ENCODE measurements at regions not wholly inside any gene's neighbourhood (a gene's known extent, or its start where the extent isn't known, plus 50 kb on each side); places are given as distances from the start of the nearest gene placed in this dataset.

- Histone ChIP-seq H3K27ac (ENCODE audit: low read length) (no peak overlapping the region), H2AFZ (ENCODE audit: low read depth, low read length) (no peak overlapping the region), H3K36me3 (replicated peaks; ENCODE audit: low read depth, low read length) (no peaks in the 10 kb centered on the region), H3K27me3 (ENCODE audit: low read depth, low read length) (no peaks in the 10 kb centered on the region), H3K4me2 (ENCODE audit: low read length) (no peak overlapping the region), H4K20me1 (ENCODE audit: insufficient read depth, low read length) (no peaks in the 10 kb centered on the region), H3K4me3 (ENCODE audit: low read length) (no peak overlapping the region), H3K9me3 (ENCODE audit: insufficient read depth, low read length) (no peaks in the 10 kb centered on the region), H3K9ac (ENCODE audit: low read length) (no peak overlapping the region), H3K79me2 (ENCODE audit: low read length) (no peaks in the 10 kb centered on the region), H3K4me1 (ENCODE audit: low read length) (no peaks in the 10 kb centered on the region)
- TF ChIP-seq CTCF (IDR thresholded peaks at IDR 0.05; ENCODE audit: low read depth, low read length) (no peak), EZH2phosphoT487 (IDR thresholded peaks at IDR 0.05; ENCODE audit: low read depth) (no peak)
Observed at GRCh38 chr9:28547527-28547926, 974.2 kb upstream of the C9orf72 start.

- Histone ChIP-seq H4K20me1 (ENCODE audit: insufficient read depth, low read length) (no peaks in the 10 kb centered on the region), H3K27me3 (ENCODE audit: low read depth, low read length) (no peaks in the 10 kb centered on the region), H3K4me2 (ENCODE audit: low read length) (no peak overlapping the region), H3K4me3 (ENCODE audit: low read length) (no peak overlapping the region), H3K9me3 (ENCODE audit: insufficient read depth, low read length) (no peaks in the 10 kb centered on the region), H3K4me1 (ENCODE audit: low read length) (no peaks in the 10 kb centered on the region), H2AFZ (ENCODE audit: low read depth, low read length) (no peak overlapping the region), H3K36me3 (replicated peaks; ENCODE audit: low read depth, low read length) (no peaks in the 10 kb centered on the region), H3K9ac (ENCODE audit: low read length) (no peak overlapping the region), H3K27ac (ENCODE audit: low read length) (no peak overlapping the region), H3K79me2 (ENCODE audit: low read length) (no peaks in the 10 kb centered on the region)
- TF ChIP-seq EZH2phosphoT487 (IDR thresholded peaks at IDR 0.05; ENCODE audit: low read depth) (no peak), CTCF (IDR thresholded peaks at IDR 0.05; ENCODE audit: low read depth, low read length) (no peak)
Observed at GRCh38 chr9:28563291-28563934, 990.1 kb upstream of the C9orf72 start.

GRCh38 chr9:28583832-28584231 lies 1010.6 kb upstream of the C9orf72 start:
- H3K27ac ChIP-seq (ENCODE audit: low read length): no peak overlapping the region
- no peak for TF ChIP-seq CTCF (IDR thresholded peaks at IDR 0.05; ENCODE audit: low read depth, low read length)
- no peak for TF ChIP-seq EZH2phosphoT487 (IDR thresholded peaks at IDR 0.05; ENCODE audit: low read depth)
- H3K4me2 ChIP-seq (ENCODE audit: low read length): no peak overlapping the region
- H3K79me2 ChIP-seq (ENCODE audit: low read length): no peaks in the 10 kb centered on the region
- no peaks in the 10 kb centered on the region for H3K27me3 ChIP-seq (ENCODE audit: low read depth, low read length)
- peaks cover 6% of the 10 kb centered on the region; the same call in 1 of the 2 replicates for H3K4me1 ChIP-seq (ENCODE audit: low read length)
- no peaks in the 10 kb centered on the region for H3K36me3 ChIP-seq (replicated peaks; ENCODE audit: low read depth, low read length)
- H3K4me3 ChIP-seq (ENCODE audit: low read length): no peak overlapping the region
- no peak overlapping the region for H2AFZ ChIP-seq (ENCODE audit: low read depth, low read length)
- no peaks in the 10 kb centered on the region for H4K20me1 ChIP-seq (ENCODE audit: insufficient read depth, low read length)
- no peak overlapping the region for H3K9ac ChIP-seq (ENCODE audit: low read length)
- H3K9me3 ChIP-seq (ENCODE audit: insufficient read depth, low read length): no peaks in the 10 kb centered on the region

GRCh38 chr9:28584542-28584941 lies 1011.3 kb upstream of the C9orf72 start:
- Histone ChIP-seq H3K9me3 (ENCODE audit: insufficient read depth, low read length) (no peaks in the 10 kb centered on the region), H3K27me3 (ENCODE audit: low read depth, low read length) (no peaks in the 10 kb centered on the region), H3K36me3 (replicated peaks; ENCODE audit: low read depth, low read length) (no peaks in the 10 kb centered on the region), H3K4me1 (ENCODE audit: low read length) (peaks cover 6% of the 10 kb centered on the region; the same call in 1 of the 2 replicates), H2AFZ (ENCODE audit: low read depth, low read length) (no peak overlapping the region), H3K79me2 (ENCODE audit: low read length) (no peaks in the 10 kb centered on the region), H3K9ac (ENCODE audit: low read length) (no peak overlapping the region), H3K4me2 (ENCODE audit: low read length) (no peak overlapping the region), H3K27ac (ENCODE audit: low read length) (no peak overlapping the region), H4K20me1 (ENCODE audit: insufficient read depth, low read length) (no peaks in the 10 kb centered on the region), H3K4me3 (ENCODE audit: low read length) (no peak overlapping the region)
- TF ChIP-seq EZH2phosphoT487 (IDR thresholded peaks at IDR 0.05; ENCODE audit: low read depth): no peak
- no peak for TF ChIP-seq CTCF (IDR thresholded peaks at IDR 0.05; ENCODE audit: low read depth, low read length)
